Caco-2 (cell line): ENCODE measurements at regions not wholly inside any gene's neighbourhood (a gene's known extent, or its start where the extent isn't known, plus 50 kb on each side); places are given as distances from the start of the nearest gene placed in this dataset.

Experiments
- BruUV-seq: library from RNA; stranded (reverse); fragments of 400-500 nt; replicated peaks from 2 replicates; lab custom pipeline; 2021; lab: Mats Ljungman, UMichigan
- CTCF ChIA-PET: fragments of 300-600 bp; sonication (Branson Sonifier 250); formaldehyde crosslinking; loops from one replicate; lab custom pipeline; 2022; ENCODE audit warnings: antibody characterized with exemption; lab: Charles Lee
- POLR2A ChIA-PET: fragments of 300-600 bp; sonication (Branson Sonifier 250); formaldehyde crosslinking; loops from one replicate; lab custom pipeline; 2022; ENCODE audit warnings: antibody characterized with exemption; lab: Charles Lee
- DNase-seq, 2 experiments: peaks; one replicate each; pipeline versions ENCODE4 v3.0.0 to v3.0.0-alpha.2; 2020 to 2022
- H3K27me3 ChIP-seq: replicated peaks from 2 replicates; pipeline ENCODE4 v1.6.0; 2011; ENCODE audit warnings: low read length; ENCODE audit not compliant: control insufficient read depth, insufficient read depth
- H3K36me3 ChIP-seq: 2 replicates; pipeline ENCODE4 v1.5.1; 2011; ENCODE audit warnings: low read length; ENCODE audit not compliant: control insufficient read depth, insufficient read depth
- H3K4me1 ChIP-seq: fragments of 250-450 bp; sonication (Bioruptor Pico); 2 replicates; pipeline ENCODE4 v1.5.1; 2020; ENCODE audit warnings: mild to moderate bottlenecking
- H3K4me3 ChIP-seq: 2 replicates; pipeline ENCODE4 v1.5.1; 2011; ENCODE audit warnings: low read depth, mild to moderate bottlenecking, control low read depth, low read length
- H3K9me3 ChIP-seq: fragments of 250-450 bp; sonication (Bioruptor Pico); 2 replicates; pipeline ENCODE4 v1.5.1; 2020; ENCODE audit warnings: mild to moderate bottlenecking, moderate library complexity
- H3K27ac Mint-ChIP-seq: one replicate; pipeline ENCODE4 v1.8.0; 2022; ENCODE audit warnings: mixed read lengths; ENCODE audit not compliant: unreplicated experiment
- H3K27me3 Mint-ChIP-seq: one replicate; pipeline ENCODE4 v1.8.0; 2022; ENCODE audit warnings: mixed read lengths; ENCODE audit not compliant: insufficient read depth, unreplicated experiment
- H3K36me3 Mint-ChIP-seq: one replicate; pipeline ENCODE4 v1.8.0; 2022; ENCODE audit warnings: mild to moderate bottlenecking, mixed read lengths; ENCODE audit not compliant: insufficient read depth, unreplicated experiment
- H3K4me1 Mint-ChIP-seq: one replicate; pipeline ENCODE4 v1.8.0; 2022; ENCODE audit warnings: low read depth, mixed read lengths; ENCODE audit not compliant: unreplicated experiment
- H3K4me3 Mint-ChIP-seq: one replicate; pipeline ENCODE4 v1.8.0; 2022; ENCODE audit warnings: mild to moderate bottlenecking, moderate library complexity, mixed read lengths; ENCODE audit not compliant: unreplicated experiment
- H3K9me3 Mint-ChIP-seq: one replicate; pipeline ENCODE4 v1.8.0; 2022; ENCODE audit warnings: mixed read lengths; ENCODE audit not compliant: unreplicated experiment
- intact Hi-C: fragments of 100-400 bp; cut with micrococcal nuclease; formaldehyde crosslinking; loops from one replicate; pipeline ENCODE4 v1.10.0; 2022; ENCODE audit not compliant: unreplicated experiment
- TF ChIP-seq, protein P1 (sequence below), 2 experiments: fragments of 200-600 bp in 1 of 2; IDR thresholded peaks; 1 replicate in 1 of 2; 2 replicates in 1 of 2; pipeline versions ENCODE4 v1.5.1 to v1.8.0; 2011 to 2022; ENCODE audit warnings: antibody characterized with exemption in 1 of 2, control low read depth in 1 of 2, inconsistent platforms in 1 of 2, low read depth in 1 of 2, low read length in 1 of 2, mild to moderate bottlenecking in 1 of 2, moderate library complexity in 1 of 2; ENCODE audit not compliant: insufficient read depth in 1 of 2, severe bottlenecking in 1 of 2, unreplicated experiment in 1 of 2

DNA sequence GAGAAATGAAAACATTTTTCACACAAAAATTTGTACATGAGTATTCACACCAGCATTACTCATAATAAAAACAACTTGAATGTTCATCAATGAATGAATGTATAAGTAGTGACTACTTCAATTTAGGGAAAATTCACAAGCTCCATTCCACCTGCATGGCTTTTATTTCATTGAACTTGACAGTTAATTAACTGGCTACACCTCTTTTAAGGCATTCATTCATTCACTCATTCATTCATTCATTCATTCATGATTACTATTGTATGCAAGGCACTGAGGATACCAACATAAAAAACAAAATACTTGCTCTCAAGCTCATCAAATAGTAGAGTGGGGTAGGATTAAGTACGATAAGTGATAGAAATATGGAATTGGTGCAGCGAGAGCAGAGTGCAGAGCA is 198.3 kb upstream of the DLGAP1 start:
- H3K36me3 Mint-ChIP-seq = no peaks in the 10 kb centered on the region
- intact Hi-C loops = no loop called here
- ChIA-PET POLR2A (no interaction called here), CTCF (no interaction called here)
- no peaks in the 10 kb centered on the region for H3K4me1 Mint-ChIP-seq
- Histone ChIP-seq H3K4me3 (no peak overlapping the region), H3K27me3 (no peaks in the 10 kb centered on the region), H3K36me3 (no peaks in the 10 kb centered on the region), H3K4me1 (no peaks in the 10 kb centered on the region), H3K9me3 (no peaks in the 10 kb centered on the region)
- TF ChIP-seq, protein P1, sequence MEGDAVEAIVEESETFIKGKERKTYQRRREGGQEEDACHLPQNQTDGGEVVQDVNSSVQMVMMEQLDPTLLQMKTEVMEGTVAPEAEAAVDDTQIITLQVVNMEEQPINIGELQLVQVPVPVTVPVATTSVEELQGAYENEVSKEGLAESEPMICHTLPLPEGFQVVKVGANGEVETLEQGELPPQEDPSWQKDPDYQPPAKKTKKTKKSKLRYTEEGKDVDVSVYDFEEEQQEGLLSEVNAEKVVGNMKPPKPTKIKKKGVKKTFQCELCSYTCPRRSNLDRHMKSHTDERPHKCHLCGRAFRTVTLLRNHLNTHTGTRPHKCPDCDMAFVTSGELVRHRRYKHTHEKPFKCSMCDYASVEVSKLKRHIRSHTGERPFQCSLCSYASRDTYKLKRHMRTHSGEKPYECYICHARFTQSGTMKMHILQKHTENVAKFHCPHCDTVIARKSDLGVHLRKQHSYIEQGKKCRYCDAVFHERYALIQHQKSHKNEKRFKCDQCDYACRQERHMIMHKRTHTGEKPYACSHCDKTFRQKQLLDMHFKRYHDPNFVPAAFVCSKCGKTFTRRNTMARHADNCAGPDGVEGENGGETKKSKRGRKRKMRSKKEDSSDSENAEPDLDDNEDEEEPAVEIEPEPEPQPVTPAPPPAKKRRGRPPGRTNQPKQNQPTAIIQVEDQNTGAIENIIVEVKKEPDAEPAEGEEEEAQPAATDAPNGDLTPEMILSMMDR (IDR thresholded peaks at IDR 0.05; ENCODE audit: insufficient read depth in 1 of 2, low read depth in 1 of 2, low read length in 1 of 2, severe bottlenecking in 1 of 2, unreplicated experiment in 1 of 2) = no peak
- no TSS peak for BruUV-seq
- no peak overlapping the region for H3K27ac Mint-ChIP-seq
- H3K9me3 Mint-ChIP-seq = no peaks in the 10 kb centered on the region
- no peak for DNase-seq
- no peaks in the 10 kb centered on the region for H3K27me3 Mint-ChIP-seq
- H3K4me3 Mint-ChIP-seq = no peak overlapping the region

DNA sequence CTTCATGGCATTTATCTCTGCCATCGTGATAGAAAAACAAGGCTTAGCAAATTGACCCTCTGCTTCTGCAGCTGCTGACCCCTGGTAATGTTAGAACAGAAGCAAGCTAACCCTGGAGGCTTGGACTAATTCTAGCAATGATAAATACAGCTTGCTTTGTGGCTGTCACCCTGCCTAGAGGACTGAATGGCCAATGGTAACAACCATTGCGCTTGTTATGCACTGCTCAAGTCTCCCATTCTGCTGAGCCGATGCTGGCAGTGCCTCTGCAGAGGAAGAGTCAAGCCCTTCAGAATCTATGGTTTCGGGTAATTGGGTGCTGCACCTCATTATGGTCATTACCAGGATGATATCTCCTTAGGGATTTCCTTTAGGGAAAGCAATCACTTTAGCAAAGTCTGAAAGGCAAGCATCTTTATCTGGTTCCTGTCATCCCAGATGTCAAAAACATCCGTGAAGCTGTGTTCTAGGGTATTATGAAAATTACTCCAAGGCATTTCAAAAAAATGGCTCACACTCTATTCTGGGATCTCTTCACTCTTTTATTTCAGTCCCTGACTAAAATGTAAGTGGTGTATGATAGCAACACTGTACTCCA is 186.8 kb upstream of the DLGAP1 start:
- TF ChIP-seq, protein P1 (IDR thresholded peaks at IDR 0.05; ENCODE audit: insufficient read depth in 1 of 2, low read depth in 1 of 2, low read length in 1 of 2, severe bottlenecking in 1 of 2, unreplicated experiment in 1 of 2) = no peak
- no peak overlapping the region for H3K4me3 ChIP-seq
- ChIA-PET POLR2A (no interaction called here), CTCF (no interaction called here)
- no peaks in the 10 kb centered on the region for H3K4me1 Mint-ChIP-seq
- no peaks in the 10 kb centered on the region for H3K36me3 ChIP-seq
- no TSS peak for BruUV-seq
- H3K4me1 ChIP-seq = no peaks in the 10 kb centered on the region
- H3K4me3 Mint-ChIP-seq = no peak overlapping the region
- H3K9me3 Mint-ChIP-seq = no peaks in the 10 kb centered on the region
- H3K27me3 Mint-ChIP-seq = peaks cover 6% of the 10 kb centered on the region
- DNase-seq = no peak
- H3K27ac Mint-ChIP-seq = no peak overlapping the region
- no peaks in the 10 kb centered on the region for H3K27me3 ChIP-seq
- H3K36me3 Mint-ChIP-seq = no peaks in the 10 kb centered on the region
- H3K9me3 ChIP-seq = no peaks in the 10 kb centered on the region
- intact Hi-C loops = no loop called here

DNA sequence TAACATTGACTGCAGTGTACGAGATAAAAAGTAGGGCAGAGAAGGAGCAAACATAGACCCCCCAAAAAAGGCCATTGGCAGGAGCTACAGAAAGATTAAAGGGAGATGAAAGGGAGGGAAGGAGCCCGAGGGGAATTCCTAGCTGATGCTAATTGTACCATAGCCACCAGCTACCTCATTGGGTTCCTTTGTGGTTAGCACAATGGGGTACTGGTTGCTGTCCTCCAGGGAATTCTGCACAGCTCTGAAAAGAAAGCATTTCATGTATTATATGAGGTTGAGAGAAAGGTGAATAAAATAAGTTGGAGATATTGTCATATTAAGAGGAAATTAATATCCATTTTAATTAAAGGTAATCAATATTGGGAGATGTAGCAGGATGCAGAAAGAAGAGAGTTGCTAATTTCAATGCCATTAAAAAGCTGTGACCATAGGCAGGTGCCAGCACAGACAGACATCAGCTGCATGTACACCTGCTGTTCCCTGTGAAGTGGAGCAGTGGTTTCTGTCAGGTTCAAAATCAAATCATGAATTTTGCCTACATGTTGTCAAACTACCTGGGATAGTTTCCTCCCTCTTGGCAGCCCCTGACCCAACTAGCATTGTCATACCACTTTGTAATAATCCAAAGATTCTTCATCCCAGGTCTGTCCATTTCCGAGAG is 185.4 kb upstream of the DLGAP1 start:
- Histone ChIP-seq H3K4me3 (no peak overlapping the region), H3K9me3 (no peaks in the 10 kb centered on the region), H3K36me3 (no peaks in the 10 kb centered on the region), H3K27me3 (no peaks in the 10 kb centered on the region), H3K4me1 (no peaks in the 10 kb centered on the region)
- no peaks in the 10 kb centered on the region for H3K4me1 Mint-ChIP-seq
- H3K27ac Mint-ChIP-seq = no peak overlapping the region
- DNase-seq = no peak
- H3K36me3 Mint-ChIP-seq = no peaks in the 10 kb centered on the region
- ChIA-PET CTCF (no interaction called here), POLR2A (no interaction called here)
- no peak overlapping the region for H3K4me3 Mint-ChIP-seq
- no peaks in the 10 kb centered on the region for H3K9me3 Mint-ChIP-seq
- TF ChIP-seq, protein P1 (IDR thresholded peaks at IDR 0.05; ENCODE audit: insufficient read depth in 1 of 2, low read depth in 1 of 2, low read length in 1 of 2, severe bottlenecking in 1 of 2, unreplicated experiment in 1 of 2) = no peak
- peaks cover 2% of the 10 kb centered on the region for H3K27me3 Mint-ChIP-seq
- intact Hi-C loops = no loop called here
- no TSS peak for BruUV-seq
